Brain microvascular endothelial cell (primary cell): ENCODE measurements at regions not wholly inside any gene's neighbourhood (a gene's known extent, or its start where the extent isn't known, plus 50 kb on each side); places are given as distances from the start of the nearest gene placed in this dataset.

ENCODE experiments used
- DNase-seq: peaks from one replicate; pipeline ENCODE4 v3.0.0-alpha.2; 2020
- H3K27ac ChIP-seq: fragments of 250-450 bp; sonication (Bioruptor Pico); 2 replicates; pipeline ENCODE4 v1.5.1; 2020; ENCODE audit warnings: mild to moderate bottlenecking, moderate library complexity
- H3K27me3 ChIP-seq: fragments of 250-450 bp; sonication (Bioruptor Pico); replicated peaks from 2 replicates; pipeline ENCODE4 v1.5.1; 2020; ENCODE audit warnings: mild to moderate bottlenecking
- H3K36me3 ChIP-seq: fragments of 250-450 bp; sonication (Bioruptor Pico); replicated peaks from 2 replicates; pipeline ENCODE4 v1.5.1; 2020; ENCODE audit warnings: mild to moderate bottlenecking
- H3K4me3 ChIP-seq: 2 replicates; pipeline ENCODE4 v1.5.1; 2011; ENCODE audit warnings: low read depth, mild to moderate bottlenecking, control low read depth, low read length, moderate library complexity
- in situ Hi-C: cut with HindIII; loops from 2 replicates; pipeline ENCODE4 v1.10.0; 2017; ENCODE audit warnings: low sequenced_read_pairs, low pct_ligation_motif_present
- TF ChIP-seq, protein P1 (sequence below): IDR thresholded peaks from 2 replicates; pipeline ENCODE4 v1.5.1; 2011; ENCODE audit warnings: low read depth, mild to moderate bottlenecking, moderate library complexity, low read length, control low read depth, inconsistent platforms; ENCODE audit errors: missing control alignments

DNA sequence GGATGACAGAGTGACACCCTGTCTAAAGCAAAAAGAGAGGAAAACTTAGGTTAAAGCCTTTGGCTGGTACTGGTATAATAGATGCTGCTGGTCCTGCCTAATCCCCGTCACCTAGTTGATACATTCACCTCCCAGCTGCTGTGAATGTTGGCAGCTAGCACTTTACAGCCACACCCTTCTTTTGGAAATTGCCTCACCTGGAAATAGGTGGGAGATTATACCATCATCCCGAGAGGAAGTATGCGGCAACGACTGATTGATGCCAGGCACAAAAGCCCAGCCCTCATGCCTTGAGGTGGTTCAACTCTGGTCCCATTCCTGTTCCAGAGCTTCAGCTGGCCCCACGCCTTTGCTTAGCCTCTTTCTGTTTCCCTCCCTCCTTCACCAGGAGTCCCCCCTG, 53.2 kb upstream of the SIAH1 start:
- no peak overlapping the region for H3K4me3 ChIP-seq
- no peaks in the 10 kb centered on the region for H3K27me3 ChIP-seq
- no peak for DNase-seq
- in situ Hi-C loops = no loop called here
- H3K27ac ChIP-seq = no peak overlapping the region
- no peaks in the 10 kb centered on the region for H3K36me3 ChIP-seq
- TF ChIP-seq, protein P1, sequence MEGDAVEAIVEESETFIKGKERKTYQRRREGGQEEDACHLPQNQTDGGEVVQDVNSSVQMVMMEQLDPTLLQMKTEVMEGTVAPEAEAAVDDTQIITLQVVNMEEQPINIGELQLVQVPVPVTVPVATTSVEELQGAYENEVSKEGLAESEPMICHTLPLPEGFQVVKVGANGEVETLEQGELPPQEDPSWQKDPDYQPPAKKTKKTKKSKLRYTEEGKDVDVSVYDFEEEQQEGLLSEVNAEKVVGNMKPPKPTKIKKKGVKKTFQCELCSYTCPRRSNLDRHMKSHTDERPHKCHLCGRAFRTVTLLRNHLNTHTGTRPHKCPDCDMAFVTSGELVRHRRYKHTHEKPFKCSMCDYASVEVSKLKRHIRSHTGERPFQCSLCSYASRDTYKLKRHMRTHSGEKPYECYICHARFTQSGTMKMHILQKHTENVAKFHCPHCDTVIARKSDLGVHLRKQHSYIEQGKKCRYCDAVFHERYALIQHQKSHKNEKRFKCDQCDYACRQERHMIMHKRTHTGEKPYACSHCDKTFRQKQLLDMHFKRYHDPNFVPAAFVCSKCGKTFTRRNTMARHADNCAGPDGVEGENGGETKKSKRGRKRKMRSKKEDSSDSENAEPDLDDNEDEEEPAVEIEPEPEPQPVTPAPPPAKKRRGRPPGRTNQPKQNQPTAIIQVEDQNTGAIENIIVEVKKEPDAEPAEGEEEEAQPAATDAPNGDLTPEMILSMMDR = no peak

DNA sequence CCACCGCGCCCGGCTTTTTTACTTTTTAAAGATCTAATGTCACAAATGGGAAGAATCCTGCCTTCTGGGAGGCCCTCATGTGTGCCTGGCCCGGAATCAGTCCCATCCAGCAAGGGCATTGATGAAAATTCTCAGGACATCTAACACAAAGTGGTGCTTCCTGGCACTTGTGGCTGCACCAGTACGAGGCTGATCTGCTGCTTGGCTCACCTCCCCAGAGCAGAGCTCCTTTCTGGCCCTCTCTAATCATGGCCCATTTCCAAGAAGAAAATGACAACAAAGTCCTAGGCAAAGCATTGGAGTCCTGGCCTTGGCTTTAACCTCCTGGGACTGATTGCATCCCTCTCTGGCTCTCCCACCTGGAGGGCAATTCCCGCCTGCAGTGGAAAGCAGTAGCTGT, 50.7 kb upstream of the SIAH1 start:
- H3K4me3 ChIP-seq = no peak overlapping the region
- no peaks in the 10 kb centered on the region for H3K27me3 ChIP-seq
- H3K36me3 ChIP-seq = no peaks in the 10 kb centered on the region
- TF ChIP-seq, protein P1 = no peak
- in situ Hi-C loops = no loop called here
- no peak overlapping the region for H3K27ac ChIP-seq
- DNase-seq = no peak

DNA sequence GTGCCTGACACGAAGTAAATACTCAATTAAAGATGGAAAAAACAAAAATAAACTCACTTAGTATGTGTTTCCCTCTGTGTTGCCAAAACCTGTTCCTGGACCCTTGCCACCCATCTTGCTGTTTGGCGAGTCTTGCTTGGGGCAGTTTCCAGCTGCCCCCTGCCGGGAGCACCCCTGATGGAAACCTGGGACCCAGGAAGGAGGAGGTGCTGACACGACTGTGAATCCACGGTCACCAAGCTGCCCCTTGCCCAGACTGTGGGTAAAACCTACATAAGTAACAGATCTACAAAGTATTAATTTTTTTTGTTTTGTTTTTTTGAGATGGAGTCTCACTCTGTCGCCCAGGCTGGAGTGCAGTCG, 50.1 kb upstream of the SIAH1 start:
- in situ Hi-C loops = no loop called here
- Histone ChIP-seq H3K27ac (no peak overlapping the region), H3K27me3 (no peaks in the 10 kb centered on the region), H3K36me3 (no peaks in the 10 kb centered on the region), H3K4me3 (no peak overlapping the region)
- no peak for DNase-seq
- TF ChIP-seq, protein P1 = no peak
